GM21717 (cell line): ENCODE measurements at regions not wholly inside any gene's neighbourhood (a gene's known extent, or its start where the extent isn't known, plus 50 kb on each side); places are given as distances from the start of the nearest gene placed in this dataset.
"Not testable (repeated sequence)": the region's sequence is repeated elsewhere in the genome, so short reads cannot be mapped to it uniquely, and the experiment has no call there.

Experiments used
- ATAC-seq: cut with Tn5 transposase; IDR thresholded peaks from one replicate; pipeline ENCODE4 v1.9.1; 2021; ENCODE audit warnings: mild to moderate bottlenecking, moderate library complexity; ENCODE audit not compliant: unreplicated experiment

- ATAC-seq, result no peak
Measured at GRCh38 chr12:45490232-45490881, 239.1 kb upstream of the ARID2 start.

GRCh38 chr12:45494279-45494678, 235.2 kb upstream of the ARID2 start:
- ATAC-seq, result no peak

GRCh38 chr12:45498645-45499044, 230.9 kb upstream of the ARID2 start:
- ATAC-seq, result no peak

- ATAC-seq, result no peak
Measured at GRCh38 chr12:45502481-45503128, 226.9 kb upstream of the ARID2 start.

- ATAC-seq, result no peak
Measured at GRCh38 chr12:45503899-45504298, 225.6 kb upstream of the ARID2 start.

DNA sequence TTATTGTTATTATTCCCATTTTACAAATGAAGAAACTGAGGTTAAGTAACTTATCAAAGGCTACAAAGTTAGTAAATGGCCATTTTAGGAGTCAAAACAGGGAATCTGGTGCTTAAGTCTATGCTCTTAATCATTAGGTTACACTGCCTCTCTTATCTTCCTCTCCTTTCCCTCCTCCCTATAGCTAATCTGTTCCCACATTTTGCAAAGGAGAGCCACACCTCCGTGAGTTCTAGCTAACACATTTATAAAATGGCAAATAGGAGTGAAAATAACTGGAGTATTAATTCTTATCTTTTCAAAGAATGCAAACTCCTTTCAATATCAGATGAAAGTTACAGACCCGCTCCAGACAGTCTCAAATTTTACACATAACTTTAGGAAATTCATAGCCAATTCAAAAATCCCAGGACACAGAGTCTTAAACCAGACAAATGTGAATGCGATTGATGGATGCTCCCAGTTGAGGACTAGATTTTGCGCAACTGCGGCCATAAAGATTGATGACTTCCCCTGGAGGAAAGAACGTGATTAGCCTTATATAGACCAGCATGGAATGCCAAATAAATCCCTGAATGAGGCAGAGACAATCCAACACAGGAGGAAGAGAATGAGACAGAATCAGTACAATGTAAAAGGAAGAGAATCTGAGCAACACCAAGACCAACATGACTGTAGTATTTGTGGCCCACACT, 225.0 kb upstream of the ARID2 start:
- no peak for ATAC-seq

- no peak for ATAC-seq
Measured at GRCh38 chr12:45509187-45509586, 220.3 kb upstream of the ARID2 start.

DNA sequence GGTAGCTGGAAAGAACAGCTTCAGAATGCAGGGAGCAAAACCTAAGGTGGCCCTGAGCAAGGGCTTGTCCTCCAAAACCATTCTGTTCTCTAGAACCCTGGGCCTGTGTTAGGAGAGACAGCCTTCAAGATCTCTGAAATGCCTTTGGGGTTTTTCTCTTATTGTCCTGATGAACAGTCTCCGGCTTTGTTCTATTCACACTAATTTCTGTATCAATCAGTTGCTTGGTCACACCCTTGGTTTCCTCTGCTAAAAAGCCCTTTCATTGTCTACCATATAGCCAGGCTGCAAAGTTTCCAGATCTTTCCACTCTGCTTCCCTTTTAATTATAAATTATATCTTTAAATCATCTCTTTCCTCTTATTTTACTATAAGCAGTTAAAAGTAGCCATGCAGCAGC, 219.9 kb upstream of the ARID2 start:
- no peak for ATAC-seq

DNA sequence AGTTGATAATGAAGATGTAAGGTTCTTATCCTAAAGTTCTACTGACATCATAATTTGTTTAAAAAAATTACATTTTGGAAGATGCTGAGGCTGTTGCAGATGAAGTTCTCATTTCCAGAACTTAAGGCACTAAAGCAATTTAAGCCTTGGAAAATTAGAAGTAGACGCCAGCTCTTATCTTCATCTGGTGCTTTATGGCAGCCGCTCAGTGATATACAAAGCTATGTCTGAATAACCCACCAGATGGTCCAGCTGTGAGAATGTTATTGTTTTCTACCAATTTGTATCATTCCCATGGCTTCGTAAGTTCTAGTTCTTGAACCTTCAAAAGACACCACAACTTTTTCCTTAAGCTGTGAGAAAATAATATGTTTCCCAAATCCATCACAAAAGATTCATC, 212.1 kb upstream of the ARID2 start:
- ATAC-seq, result no peak

- ATAC-seq, result no peak
Measured at GRCh38 chr12:45518291-45519235, 210.9 kb upstream of the ARID2 start.

DNA sequence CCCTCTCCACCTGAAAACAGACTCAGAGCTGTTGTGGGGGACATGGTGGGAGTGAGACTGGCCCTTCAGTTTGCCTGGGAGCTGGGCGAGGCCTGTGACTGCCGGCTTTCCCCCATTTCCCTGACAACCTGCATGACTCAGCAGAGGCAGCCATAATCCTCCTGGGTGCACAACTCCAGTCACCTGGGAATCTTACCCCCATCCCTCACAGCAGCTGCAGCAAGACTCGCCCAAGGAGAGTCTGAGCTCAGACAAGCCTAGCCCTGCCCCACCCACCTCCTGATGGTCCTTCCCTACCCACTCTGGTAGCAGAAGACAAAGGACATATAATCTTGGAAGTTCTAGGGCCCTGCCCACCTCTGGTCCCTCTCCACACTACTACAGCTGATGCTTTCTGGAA, 207.3 kb upstream of the ARID2 start:
- no peak for ATAC-seq

DNA sequence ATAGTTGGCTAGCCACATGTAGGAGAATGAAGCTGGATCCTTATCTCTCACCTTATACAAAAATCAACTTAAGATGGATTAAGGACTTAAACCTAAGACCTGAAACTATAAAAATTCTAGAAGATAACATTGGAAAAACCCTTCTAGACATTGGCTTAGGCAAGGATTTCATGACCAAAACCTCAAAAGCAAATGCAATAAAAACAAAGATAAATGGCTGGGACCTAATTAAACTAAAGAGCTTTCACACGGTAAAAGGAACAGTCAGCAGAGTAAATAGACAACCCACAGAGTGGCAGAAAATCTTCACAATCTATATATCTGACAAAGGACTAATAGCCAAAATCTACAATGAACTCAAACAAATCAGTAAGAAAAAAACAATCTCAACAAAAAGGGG, 202.7 kb upstream of the ARID2 start:
- not testable (repeated sequence) for ATAC-seq

DNA sequence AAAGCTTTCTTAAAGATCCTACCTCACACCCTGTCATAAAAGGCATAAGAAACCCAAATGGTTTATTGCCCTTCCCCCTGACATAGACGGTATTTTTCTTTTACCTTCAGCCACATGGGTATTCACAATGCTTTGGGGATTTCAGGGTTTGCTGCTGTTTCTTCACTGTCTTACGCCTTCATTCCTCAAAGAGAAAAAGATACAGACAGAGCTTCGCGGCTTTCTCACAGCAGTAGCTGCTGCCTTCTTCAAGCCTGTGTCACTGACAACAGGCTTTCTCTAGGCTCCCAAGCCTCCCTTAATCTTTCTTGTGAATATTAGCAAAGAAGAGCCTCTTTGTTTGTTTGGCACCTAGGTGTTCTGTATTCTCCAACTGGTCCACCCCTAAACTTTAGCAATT, 197.4 kb upstream of the ARID2 start:
- no peak for ATAC-seq

GRCh38 chr12:45535610-45536180, 193.8 kb upstream of the ARID2 start:
- no peak for ATAC-seq

- no peak for ATAC-seq
Measured at GRCh38 chr12:45536284-45536683, 193.2 kb upstream of the ARID2 start.

DNA sequence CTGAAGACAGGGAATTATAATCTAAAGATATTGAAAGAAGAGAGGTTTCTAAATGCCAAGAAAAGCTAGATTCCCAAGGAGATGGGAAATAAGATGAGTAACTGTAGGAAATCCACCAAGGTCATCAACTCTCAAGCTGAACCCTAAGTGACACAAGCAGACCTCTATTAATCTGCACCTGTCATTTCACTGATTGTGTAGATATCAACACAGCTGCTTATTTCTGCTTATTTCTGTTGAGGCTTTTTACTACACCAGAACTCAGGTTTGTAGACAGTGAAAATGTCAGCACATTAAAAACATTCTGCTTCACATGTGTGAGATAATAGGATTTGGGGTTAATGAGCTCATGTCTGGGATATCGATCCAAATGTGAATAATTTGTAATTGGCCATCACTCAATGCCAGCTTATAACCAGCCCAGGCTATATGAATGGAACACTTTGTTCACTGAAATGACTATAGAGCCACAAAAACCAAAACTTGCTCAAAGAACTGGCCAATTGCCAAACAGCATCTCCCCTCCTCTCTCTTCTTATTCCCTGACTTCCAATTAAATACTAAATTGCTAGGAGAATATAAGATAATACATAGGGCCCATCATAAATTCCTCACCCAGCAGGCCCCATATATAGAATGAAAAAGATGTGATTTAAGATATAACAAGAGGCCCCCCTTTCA, 188.7 kb upstream of the ARID2 start:
- no peak for ATAC-seq

GRCh38 chr12:45543887-45544286, 185.6 kb upstream of the ARID2 start:
- ATAC-seq, result peak; percentile 92

- no peak for ATAC-seq
Measured at GRCh38 chr12:45546545-45546944, 183.0 kb upstream of the ARID2 start.

- ATAC-seq, result no peak
Measured at GRCh38 chr12:45547132-45547531, 182.4 kb upstream of the ARID2 start.

GRCh38 chr12:45547822-45548221, 181.7 kb upstream of the ARID2 start:
- no peak for ATAC-seq
